Endothelial cell of hepatic sinusoid (primary cell): ENCODE measurements at regions not wholly inside any gene's neighbourhood (a gene's known extent, or its start where the extent isn't known, plus 50 kb on each side); places are given as distances from the start of the nearest gene placed in this dataset.
"Not testable (repeated sequence)": the region's sequence is repeated elsewhere in the genome, so short reads cannot be mapped to it uniquely, and the experiment has no call there.

Experiments
- in situ Hi-C: cut with HindIII; loops from 2 replicates; pipeline ENCODE4 v1.10.0; 2017; ENCODE audit warnings: low sequenced_read_pairs

- in situ Hi-C loops = no loop called here
Observed at GRCh38 chr10:31186225-31187000, 132.6 kb upstream of the ZEB1 start.

GRCh38 chr10:31187182-31187581 is 131.8 kb upstream of the ZEB1 start:
- in situ Hi-C loops = no loop called here

- in situ Hi-C loops = no loop called here
Observed at GRCh38 chr10:31187607-31188210, 131.3 kb upstream of the ZEB1 start.

DNA sequence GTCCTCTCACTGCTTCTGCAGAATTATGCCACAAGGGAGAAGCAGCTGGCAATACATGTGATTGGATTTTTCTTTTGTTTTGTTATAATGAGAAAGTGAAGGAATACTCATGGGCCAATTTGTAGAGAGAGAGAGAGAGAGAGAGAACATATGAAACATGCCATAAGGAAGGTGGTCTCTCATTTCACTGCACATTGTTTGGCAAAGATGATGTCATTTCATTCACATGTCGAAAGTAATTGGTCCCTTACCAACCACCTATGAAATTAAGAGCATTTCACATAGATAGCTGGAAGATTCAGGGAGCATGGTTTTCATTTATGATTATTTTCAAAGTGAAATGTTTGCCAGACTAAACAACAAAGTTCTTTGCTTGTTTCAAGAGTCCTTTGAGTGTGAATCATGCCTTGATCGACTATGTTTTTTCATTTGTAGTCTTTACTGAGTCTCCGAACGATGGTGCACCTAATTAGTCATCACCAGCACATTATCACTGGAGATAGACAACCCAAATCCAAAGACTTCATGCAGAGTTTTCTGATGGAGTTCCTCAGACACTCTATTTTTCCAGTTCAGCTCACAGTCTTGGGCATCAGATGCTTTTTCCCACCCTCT is 130.1 kb upstream of the ZEB1 start:
- in situ Hi-C loops = no loop called here

- in situ Hi-C loops = no loop called here
Observed at GRCh38 chr10:31190488-31190887, 128.5 kb upstream of the ZEB1 start.

DNA sequence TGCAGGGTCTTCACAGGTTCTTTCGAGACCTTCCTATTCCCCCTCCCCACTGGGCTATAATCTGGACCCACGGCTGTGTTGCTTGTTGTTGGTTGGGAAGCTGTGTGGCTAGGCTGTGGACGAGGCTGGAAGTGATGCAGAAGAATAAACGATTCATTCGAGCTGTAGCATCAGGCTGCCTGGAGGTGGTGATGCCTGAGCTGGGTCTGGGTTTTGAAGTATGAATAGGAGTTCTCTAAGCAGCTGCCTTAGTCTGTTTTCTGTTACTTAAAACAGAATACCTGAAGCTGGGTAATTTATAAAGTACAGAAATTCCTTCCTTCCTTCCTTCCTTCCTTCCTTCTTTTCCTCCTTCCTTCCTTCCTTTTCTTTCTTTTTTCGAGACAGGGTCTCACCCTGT is 126.5 kb upstream of the ZEB1 start:
- in situ Hi-C loops = no loop called here

DNA sequence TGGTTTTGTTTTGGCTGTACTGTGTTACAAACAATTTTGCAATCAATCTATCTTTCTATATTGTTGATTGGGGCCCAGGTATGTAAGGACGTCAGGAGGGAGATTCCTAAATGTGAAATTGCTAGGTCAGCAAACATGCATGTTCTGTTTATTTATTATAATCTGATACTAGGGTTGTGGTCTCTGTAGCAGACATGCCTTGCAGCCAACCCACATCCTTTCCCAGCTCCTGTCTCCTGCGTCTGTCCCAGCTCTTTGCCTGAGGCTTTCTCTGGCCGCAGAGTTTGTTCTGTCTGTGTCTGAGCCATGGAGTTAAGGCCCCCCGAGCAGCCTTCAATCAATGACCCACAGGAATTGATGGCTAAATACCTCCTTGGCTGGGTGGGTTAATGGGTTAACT is 124.0 kb upstream of the ZEB1 start:
- in situ Hi-C loops = no loop called here

DNA sequence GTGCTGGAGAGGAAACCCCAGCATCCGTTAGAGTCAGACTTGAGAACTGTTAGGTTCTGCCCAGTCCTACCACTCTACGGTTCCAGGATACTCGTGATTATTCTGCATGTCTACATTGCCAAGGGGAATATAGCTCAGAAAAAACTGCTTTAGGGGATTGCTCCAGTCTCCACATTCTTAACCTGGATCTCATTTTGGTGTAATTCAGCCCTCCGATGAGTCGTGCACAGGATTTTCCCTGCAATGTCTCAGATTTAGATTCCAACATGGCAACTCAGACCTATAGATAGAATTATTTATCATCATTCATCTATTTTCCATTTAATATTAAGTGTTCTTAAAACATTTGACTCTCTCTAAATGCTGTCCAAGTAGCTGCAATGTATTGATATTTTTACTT is 121.1 kb upstream of the ZEB1 start:
- in situ Hi-C loops = no loop called here

GRCh38 chr10:31204090-31204489 is 114.9 kb upstream of the ZEB1 start:
- in situ Hi-C loops = no loop called here

DNA sequence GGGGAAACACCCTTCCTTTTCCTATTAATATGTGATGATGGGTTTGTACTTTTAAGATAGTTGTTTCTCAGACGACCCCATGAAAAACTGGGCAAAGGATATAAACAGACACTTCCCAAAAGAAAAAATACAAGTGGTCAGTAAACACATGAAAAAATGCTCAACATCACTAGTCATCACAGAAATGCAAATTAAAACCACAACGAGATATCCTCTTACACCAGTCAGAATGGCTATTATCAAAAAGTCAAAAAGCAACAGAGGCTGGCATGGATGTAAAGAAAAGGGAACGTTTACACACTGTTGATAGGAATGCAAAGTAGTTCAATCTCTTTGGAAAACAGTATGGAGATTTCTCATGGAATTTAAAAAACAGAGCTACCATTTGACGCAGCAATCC is 111.4 kb upstream of the ZEB1 start:
- in situ Hi-C loops = loop anchor here (5.0 kb wide), 1 partner anchor 70 kb away; no protein-coding TSS in a partner anchor

DNA sequence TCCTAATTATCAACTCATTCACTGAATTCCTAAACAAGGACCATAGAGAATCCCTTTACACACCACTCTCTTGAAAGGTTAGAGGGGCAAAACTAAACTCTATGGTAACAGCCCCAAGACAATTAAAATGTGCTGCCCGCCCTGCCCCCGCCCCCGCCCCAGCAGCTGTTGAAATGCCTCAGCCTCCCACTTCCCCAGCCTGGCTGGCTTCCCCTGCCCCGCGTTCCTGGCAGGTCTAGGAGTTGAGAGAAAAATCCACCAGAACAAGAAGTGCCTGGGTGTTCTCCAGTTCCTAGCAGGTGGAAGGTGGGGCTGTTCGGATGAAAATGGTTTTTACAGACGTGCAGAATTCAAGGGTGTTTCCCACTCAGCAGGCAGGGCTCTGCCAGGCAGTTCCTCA is 109.5 kb upstream of the ZEB1 start:
- in situ Hi-C loops = loop anchor here (5.0 kb wide), 1 partner anchor 68 kb away; no protein-coding TSS in a partner anchor

DNA sequence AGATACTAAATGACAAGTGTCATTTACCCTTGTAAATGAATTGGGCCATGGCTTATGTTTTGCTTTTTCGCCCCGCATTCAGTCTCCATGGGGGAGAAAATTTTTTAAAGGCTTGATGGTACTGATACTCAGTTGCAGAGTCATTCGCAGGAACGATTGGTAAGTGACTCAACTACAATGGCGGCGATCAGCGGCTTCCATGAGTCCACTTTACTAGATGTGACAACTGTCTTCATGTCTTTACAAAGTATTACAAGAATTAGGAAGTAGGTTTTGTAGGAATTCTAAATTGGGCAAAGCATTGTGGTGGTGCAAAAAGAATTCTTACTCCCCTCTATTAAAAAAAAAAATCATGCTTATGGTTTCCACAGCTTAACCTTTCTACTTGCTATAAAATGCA is 108.8 kb upstream of the ZEB1 start:
- in situ Hi-C loops = no loop called here

DNA sequence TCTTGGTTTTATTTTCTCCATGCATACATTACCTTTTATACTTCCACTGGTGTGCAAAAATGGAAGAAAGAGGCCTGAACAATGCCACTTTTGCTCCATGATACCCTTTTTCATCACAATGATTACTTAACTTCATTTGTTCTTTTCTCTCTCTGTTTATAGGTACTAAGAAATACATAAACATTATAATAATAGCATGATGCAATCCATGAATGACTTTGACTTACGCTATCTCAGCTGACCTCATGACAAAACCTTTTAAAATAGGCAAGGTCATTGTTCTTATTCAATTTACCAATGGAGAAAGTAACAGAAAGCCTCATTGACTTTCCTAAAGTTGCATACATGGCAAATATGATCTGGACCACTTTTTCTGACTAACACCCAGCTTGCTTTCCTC is 105.1 kb upstream of the ZEB1 start:
- in situ Hi-C loops = no loop called here

GRCh38 chr10:31215052-31215451 is 104.0 kb upstream of the ZEB1 start:
- in situ Hi-C loops = no loop called here

DNA sequence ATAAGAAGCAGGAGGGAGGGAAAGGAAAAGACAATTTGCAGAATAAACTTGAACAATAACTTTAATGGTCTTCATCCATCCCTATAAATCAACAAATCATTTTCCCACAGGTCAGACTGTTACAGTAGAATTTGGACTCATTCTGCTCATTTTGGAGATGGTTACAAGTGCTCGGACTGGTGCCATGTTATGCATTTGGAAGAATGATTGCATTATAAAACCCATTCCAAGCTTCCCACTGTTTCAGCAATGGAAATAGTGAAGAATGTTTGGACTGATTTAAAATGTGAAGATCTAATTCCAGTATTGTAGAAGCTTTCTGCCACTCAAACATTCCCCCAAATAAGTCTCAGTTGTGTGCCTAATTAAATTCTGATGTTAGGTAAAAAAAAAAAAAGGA is 99.7 kb upstream of the ZEB1 start:
- in situ Hi-C loops = no loop called here

DNA sequence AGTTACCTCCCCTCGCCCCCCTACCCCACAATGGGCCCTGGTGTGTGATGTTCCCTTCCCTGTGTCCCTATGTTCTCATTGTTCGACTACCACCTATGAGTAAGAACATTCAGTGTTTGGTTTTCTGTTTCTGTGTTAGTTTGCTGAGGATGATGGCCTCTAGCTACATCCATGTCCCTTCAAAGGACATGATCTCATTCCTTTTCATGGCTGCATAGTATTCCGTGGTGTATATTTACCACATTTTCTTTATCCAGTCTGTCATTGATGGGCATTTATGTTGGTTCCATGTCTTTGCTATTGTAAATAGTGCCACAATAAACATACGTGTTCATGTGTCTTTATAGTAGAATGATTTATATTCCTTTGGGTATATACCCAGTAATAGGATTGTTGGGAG is 90.2 kb upstream of the ZEB1 start:
- in situ Hi-C loops = not testable (repeated sequence)

- in situ Hi-C loops = no loop called here
Observed at GRCh38 chr10:31239961-31240360, 79.1 kb upstream of the ZEB1 start.

- in situ Hi-C loops = no loop called here
Observed at GRCh38 chr10:31242902-31243301, 76.1 kb upstream of the ZEB1 start.

DNA sequence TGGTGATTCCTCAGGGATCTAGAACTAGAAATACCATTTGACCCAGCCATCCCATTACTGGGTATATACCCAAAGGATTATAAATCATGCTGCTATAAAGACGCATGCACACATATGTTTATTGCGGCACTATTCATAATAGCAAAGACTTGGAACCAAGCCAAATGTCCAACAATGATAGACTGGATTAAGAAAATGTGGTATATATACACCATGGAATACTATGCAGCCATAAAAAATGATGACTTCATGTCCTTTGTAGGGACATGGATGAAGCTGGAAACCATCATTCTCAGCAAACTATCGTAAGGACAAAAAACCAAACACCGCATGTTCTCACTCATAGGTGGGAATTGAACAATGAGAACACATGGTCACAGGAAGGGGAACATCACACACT is 67.9 kb upstream of the ZEB1 start:
- in situ Hi-C loops = not testable (repeated sequence)

DNA sequence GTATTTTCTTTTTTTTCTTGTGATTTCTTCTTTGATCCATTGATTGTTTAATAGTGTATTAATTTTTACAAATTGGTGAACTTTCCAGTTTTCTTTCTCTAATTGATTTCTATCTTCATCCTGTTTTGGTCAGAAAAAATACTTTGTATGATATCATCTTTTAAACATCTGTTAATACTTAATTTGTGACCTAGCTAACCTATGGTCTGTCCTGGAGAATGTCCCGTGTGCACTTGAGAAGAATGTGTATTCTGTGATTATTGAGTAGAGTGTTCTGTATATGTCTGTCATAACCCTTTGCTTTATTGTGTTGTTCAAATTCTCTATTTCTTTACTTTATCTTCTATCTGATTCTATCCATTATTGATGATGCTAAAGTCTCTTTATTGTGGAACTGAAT is 65.8 kb upstream of the ZEB1 start:
- in situ Hi-C loops = no loop called here

DNA sequence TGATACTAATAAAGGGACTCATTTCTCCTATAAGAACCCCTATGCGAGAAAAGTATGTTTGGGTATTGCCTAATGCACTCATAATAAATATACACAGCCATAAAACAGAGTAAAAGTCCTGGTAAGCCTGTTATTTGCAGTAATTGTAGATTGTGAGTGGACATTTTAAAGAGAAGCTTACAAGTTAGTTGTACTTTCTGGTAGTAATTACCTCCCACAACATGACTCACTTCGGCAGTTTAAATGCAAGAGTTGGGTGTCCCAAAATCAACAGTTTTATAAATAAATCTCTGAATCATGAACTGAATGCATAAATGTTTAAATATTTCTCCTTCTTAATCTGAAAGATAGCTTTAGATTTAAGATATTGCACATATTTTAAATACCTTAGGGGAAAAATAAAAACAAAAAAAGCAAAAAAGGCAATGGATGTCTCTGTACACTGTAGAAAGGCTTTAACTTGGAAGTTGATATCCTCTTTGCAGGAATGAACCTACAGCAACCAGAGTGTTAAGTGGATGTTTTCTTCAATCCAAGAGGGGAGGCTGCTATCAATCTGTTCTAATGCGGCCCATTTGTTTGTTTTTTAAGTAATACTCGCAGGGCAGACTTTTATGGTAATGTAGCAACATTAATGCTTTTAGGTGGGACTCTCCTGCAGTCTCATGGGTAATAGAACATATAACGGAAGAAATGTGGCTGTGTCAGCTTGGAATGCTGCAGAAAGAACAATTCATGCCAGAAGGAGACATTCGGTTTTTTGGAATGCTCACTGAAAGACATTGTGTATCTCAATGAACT is 57.3 kb upstream of the ZEB1 start:
- in situ Hi-C loops = no loop called here
